ENCODE measurements at regions not wholly inside any gene's neighbourhood (a gene's known extent, or its start where the extent isn't known, plus 50 kb on each side); places are given as distances from the start of the nearest gene placed in this dataset.

GRCh38 chr16:13315642-13316427 lies 414.4 kb downstream of the SHISA9 start:
- ChIA-PET POLR2A (no interaction called here), CTCF (no interaction called here)
- Histone ChIP-seq H3K4me3 (ENCODE audit: low read depth, low read length) (no peak overlapping the region), H3K4me1 (ENCODE audit: control insufficient read depth, insufficient read depth, low read length) (no peaks in the 10 kb centered on the region), H3K9me3 (ENCODE audit: control insufficient read depth, insufficient read depth, low read depth, low read length) (no peaks in the 10 kb centered on the region), H3K27ac (ENCODE audit: extremely low read depth, low read depth, low read length) (no peak overlapping the region), H3K36me3 (ENCODE audit: control insufficient read depth in 2 of 2, insufficient read depth in 1 of 2, low read length in 2 of 2) (no peaks in the 10 kb centered on the region)
- TF ChIP-seq ZNF501 (tag by site-specific recombination; IDR thresholded peaks at IDR 0.05) (no peak), ZNF335 (tag by site-specific recombination; conservative IDR thresholded peaks at IDR 0.05) (no peak), ZSCAN23 (tag by site-specific recombination; IDR thresholded peaks at IDR 0.05) (no peak), ZNF768 (tag by site-specific recombination; IDR thresholded peaks at IDR 0.05) (no peak), ZBTB26 (tag by site-specific recombination; optimal IDR thresholded peaks at IDR 0.05) (no peak), ZNF658 (tag by site-specific recombination; IDR thresholded peaks at IDR 0.05) (no peak), PBX3 (CRISPR knock-in tag; IDR thresholded peaks at IDR 0.05) (no peak), GLI4 (tag by site-specific recombination; IDR thresholded peaks at IDR 0.05) (no peak), ZBTB20 (tag by site-specific recombination; IDR thresholded peaks at IDR 0.05) (no peak), ZBTB10 (tag by site-specific recombination; IDR thresholded peaks at IDR 0.05) (no peak), ZNF785 (tag by site-specific recombination; IDR thresholded peaks at IDR 0.05) (no peak), ZNF433 (tag by site-specific recombination; IDR thresholded peaks at IDR 0.05; ENCODE audit: low read depth) (no peak), ZNF138 (tag by site-specific recombination; IDR thresholded peaks at IDR 0.05; ENCODE audit: borderline replicate concordance) (no peak), ZFP41 (tag by site-specific recombination; IDR thresholded peaks at IDR 0.05; ENCODE audit: borderline replicate concordance) (no peak), GLI2 (tag by site-specific recombination; IDR thresholded peaks at IDR 0.05; ENCODE audit: borderline replicate concordance, low read depth) (no peak), ZNF148 (tag by site-specific recombination; IDR thresholded peaks at IDR 0.05; ENCODE audit: borderline replicate concordance) (no peak), SETDB1 (IDR thresholded peaks at IDR 0.05; ENCODE audit: insufficient read length, low read length) (no peak)

- Histone ChIP-seq H3K9me3 (ENCODE audit: control insufficient read depth, insufficient read depth, low read depth, low read length) (no peaks in the 10 kb centered on the region), H3K27ac (ENCODE audit: extremely low read depth, low read depth, low read length) (no peak overlapping the region), H3K4me1 (ENCODE audit: control insufficient read depth, insufficient read depth, low read length) (no peaks in the 10 kb centered on the region), H3K36me3 (ENCODE audit: control insufficient read depth in 2 of 2, insufficient read depth in 1 of 2, low read length in 2 of 2) (no peaks in the 10 kb centered on the region), H3K4me3 (ENCODE audit: low read depth, low read length) (no peak overlapping the region)
- CTCF ChIA-PET = no interaction called here
- POLR2A ChIA-PET = no interaction called here
- no peak for TF ChIP-seq SETDB1 (IDR thresholded peaks at IDR 0.05; ENCODE audit: insufficient read length, low read length)
- no peak for TF ChIP-seq ZNF660 (tag by site-specific recombination; IDR thresholded peaks at IDR 0.05)
- no peak for TF ChIP-seq ELK4 (IDR thresholded peaks at IDR 0.05; ENCODE audit: borderline replicate concordance, low read depth, low read length)
- no peak for TF ChIP-seq ZSCAN18 (tag by site-specific recombination; IDR thresholded peaks at IDR 0.05)
- no peak for TF ChIP-seq ZBTB21 (tag by site-specific recombination; IDR thresholded peaks at IDR 0.05)
- no peak for TF ChIP-seq KLF7 (tag by site-specific recombination; IDR thresholded peaks at IDR 0.05; ENCODE audit: borderline replicate concordance)
- no peak for TF ChIP-seq ZNF16 (tag by site-specific recombination; IDR thresholded peaks at IDR 0.05; ENCODE audit: low read depth)
- no peak for TF ChIP-seq BCL11A (tag by site-specific recombination; IDR thresholded peaks at IDR 0.05; ENCODE audit: low read depth)
- no peak for TF ChIP-seq KLF8 (tag by site-specific recombination; IDR thresholded peaks at IDR 0.05)
These were observed 420.9 kb downstream of the SHISA9 start for GRCh38 chr16:13322336-13322735.
